HL-60 (cell line): ENCODE measurements at regions not wholly inside any gene's neighbourhood (a gene's known extent, or its start where the extent isn't known, plus 50 kb on each side); places are given as distances from the start of the nearest gene placed in this dataset.
"Not testable (repeated sequence)": the region's sequence is repeated elsewhere in the genome, so short reads cannot be mapped to it uniquely, and the experiment has no call there.

ENCODE experiments used
- CTCF ChIP-seq: IDR thresholded peaks from one replicate; pipeline ENCODE4 v1.5.1; 2011; ENCODE audit warnings: low read length, control low read depth, inconsistent platforms; ENCODE audit not compliant: insufficient read depth
- GABPA ChIP-seq: IDR thresholded peaks from 2 replicates; pipeline ENCODE4 v1.6.1; 2012; ENCODE audit warnings: low read depth
- POLR2AphosphoS5 ChIP-seq: IDR thresholded peaks from 2 replicates; pipeline ENCODE4 v1.6.1; 2012; ENCODE audit warnings: low read depth
- SPI1 ChIP-seq: IDR thresholded peaks from 2 replicates; pipeline ENCODE4 v1.6.1; 2012; ENCODE audit warnings: low read depth, mild to moderate bottlenecking, borderline replicate concordance
- TF ChIP-seq, protein P1 (sequence below): IDR thresholded peaks from 2 replicates; pipeline ENCODE4 v1.6.1; 2012; ENCODE audit warnings: low read depth; ENCODE audit not compliant: insufficient replicate concordance

DNA sequence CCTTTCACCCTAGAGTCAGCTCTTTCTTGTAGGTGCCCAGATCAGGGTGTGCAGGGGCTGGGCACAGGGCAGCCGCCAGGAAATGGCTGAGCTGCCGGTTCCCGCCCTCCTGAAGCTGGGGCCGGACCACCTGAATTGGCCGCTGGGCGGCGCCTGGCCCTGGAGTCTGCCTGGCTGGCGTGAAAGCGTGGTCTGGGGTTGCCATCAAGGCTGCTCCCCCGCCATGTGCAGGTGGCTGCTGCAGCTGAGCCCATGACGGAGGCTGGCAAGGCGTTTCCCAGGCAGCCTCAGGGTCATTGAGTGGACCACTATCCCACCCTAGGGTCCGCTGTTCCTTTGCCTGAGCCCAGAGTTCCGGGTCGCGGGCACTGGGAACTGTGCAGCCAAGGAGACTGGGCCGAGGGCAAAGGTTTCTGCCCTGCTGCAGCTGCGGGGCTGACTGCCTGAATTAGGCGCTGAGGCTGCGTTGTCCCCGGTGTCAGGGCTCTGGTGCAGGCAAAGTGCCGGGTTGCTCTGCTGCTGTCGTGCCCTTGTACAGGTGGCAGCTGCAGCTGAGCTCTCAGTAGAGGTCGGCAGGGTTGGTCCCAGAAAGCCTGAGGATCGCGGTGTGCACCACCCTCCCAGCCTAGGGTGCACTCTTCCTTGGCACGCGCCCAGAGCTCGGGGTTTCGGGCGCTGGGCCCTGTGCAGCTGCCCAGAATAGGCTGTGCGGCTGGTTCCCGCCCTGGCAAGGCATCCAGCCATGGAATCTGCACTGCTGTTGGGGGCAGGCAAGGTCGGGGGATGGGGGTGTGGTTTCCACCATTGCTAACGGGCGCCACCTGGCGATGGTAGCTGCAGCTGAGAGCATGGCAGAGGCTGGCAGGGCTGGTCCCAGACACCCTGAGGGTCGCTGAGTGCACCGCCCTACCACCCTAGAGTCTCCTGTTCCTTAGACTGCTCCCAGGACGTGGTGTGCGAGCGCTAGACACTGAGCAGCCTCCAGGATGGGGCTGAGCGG, 86.1 kb downstream of the POTEH start:
- not testable (repeated sequence) for TF ChIP-seq CTCF, POLR2AphosphoS5, GABPA, SPI1
- TF ChIP-seq, protein P1, sequence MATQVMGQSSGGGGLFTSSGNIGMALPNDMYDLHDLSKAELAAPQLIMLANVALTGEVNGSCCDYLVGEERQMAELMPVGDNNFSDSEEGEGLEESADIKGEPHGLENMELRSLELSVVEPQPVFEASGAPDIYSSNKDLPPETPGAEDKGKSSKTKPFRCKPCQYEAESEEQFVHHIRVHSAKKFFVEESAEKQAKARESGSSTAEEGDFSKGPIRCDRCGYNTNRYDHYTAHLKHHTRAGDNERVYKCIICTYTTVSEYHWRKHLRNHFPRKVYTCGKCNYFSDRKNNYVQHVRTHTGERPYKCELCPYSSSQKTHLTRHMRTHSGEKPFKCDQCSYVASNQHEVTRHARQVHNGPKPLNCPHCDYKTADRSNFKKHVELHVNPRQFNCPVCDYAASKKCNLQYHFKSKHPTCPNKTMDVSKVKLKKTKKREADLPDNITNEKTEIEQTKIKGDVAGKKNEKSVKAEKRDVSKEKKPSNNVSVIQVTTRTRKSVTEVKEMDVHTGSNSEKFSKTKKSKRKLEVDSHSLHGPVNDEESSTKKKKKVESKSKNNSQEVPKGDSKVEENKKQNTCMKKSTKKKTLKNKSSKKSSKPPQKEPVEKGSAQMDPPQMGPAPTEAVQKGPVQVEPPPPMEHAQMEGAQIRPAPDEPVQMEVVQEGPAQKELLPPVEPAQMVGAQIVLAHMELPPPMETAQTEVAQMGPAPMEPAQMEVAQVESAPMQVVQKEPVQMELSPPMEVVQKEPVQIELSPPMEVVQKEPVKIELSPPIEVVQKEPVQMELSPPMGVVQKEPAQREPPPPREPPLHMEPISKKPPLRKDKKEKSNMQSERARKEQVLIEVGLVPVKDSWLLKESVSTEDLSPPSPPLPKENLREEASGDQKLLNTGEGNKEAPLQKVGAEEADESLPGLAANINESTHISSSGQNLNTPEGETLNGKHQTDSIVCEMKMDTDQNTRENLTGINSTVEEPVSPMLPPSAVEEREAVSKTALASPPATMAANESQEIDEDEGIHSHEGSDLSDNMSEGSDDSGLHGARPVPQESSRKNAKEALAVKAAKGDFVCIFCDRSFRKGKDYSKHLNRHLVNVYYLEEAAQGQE = not testable (repeated sequence)
